AG10803 (cell line): ENCODE measurements at regions not wholly inside any gene's neighbourhood (a gene's known extent, or its start where the extent isn't known, plus 50 kb on each side); places are given as distances from the start of the nearest gene placed in this dataset.

Experiments
- DNase-seq: peaks from one replicate; pipeline ENCODE4 v3.0.0; 2010; ENCODE audit warnings: low read depth
- H3K4me3 ChIP-seq: 2 replicates; pipeline ENCODE4 v1.5.1; 2011; ENCODE audit warnings: mild to moderate bottlenecking, low read length, control low read depth
- CTCF ChIP-seq: conservative IDR thresholded peaks from 2 replicates; pipeline ENCODE4 v1.5.1; 2011; ENCODE audit warnings: mild to moderate bottlenecking, low read length, control low read depth, inconsistent platforms

GRCh38 chr11:92276773-92277172, 52.2 kb downstream of the FAT3 start:
- no peak overlapping the region for H3K4me3 ChIP-seq
- peak; percentile 70 for DNase-seq
- no peak for TF ChIP-seq CTCF

- H3K4me3 ChIP-seq, result no peak overlapping the region
- no peak for TF ChIP-seq CTCF
- DNase-seq, result no peak
Measured at GRCh38 chr11:92277871-92278270, 53.3 kb downstream of the FAT3 start.

GRCh38 chr11:92278791-92279433, 54.3 kb downstream of the FAT3 start:
- TF ChIP-seq CTCF, result no peak
- no peak for DNase-seq
- H3K4me3 ChIP-seq, result no peak overlapping the region

GRCh38 chr11:92284107-92284506, 59.5 kb downstream of the FAT3 start:
- TF ChIP-seq CTCF, result no peak
- DNase-seq, result no peak
- H3K4me3 ChIP-seq, result no peak overlapping the region

- no peak for TF ChIP-seq CTCF
- H3K4me3 ChIP-seq, result no peak overlapping the region
- no peak for DNase-seq
Measured at GRCh38 chr11:92284558-92284957, 59.9 kb downstream of the FAT3 start.

- TF ChIP-seq CTCF, result no peak
- DNase-seq, result no peak
Measured at GRCh38 chr11:92285776-92286175, 61.2 kb downstream of the FAT3 start.

GRCh38 chr11:92286709-92287108, 62.1 kb downstream of the FAT3 start:
- no peak for DNase-seq
- TF ChIP-seq CTCF, result no peak
- no peak overlapping the region for H3K4me3 ChIP-seq

More at GRCh38 chr11:92285776-92286175, 61.2 kb downstream of the FAT3 start:
- H3K4me3 ChIP-seq, result no peak overlapping the region
